ENCODE measurements at regions not wholly inside any gene's neighbourhood (a gene's known extent, or its start where the extent isn't known, plus 50 kb on each side); places are given as distances from the start of the nearest gene placed in this dataset.

- TF ChIP-seq MEF2A (IDR thresholded peaks at IDR 0.05; ENCODE audit: borderline replicate concordance, low read depth), result no peak
- no peak for TF ChIP-seq CTCF (IDR thresholded peaks at IDR 0.05)
- TF ChIP-seq SIN3A (IDR thresholded peaks at IDR 0.05; ENCODE audit: borderline replicate concordance, low read depth, low read length), result no peak
- no peak for TF ChIP-seq REST (IDR thresholded peaks at IDR 0.05; ENCODE audit: low read depth, low read length)
- TF ChIP-seq TAF1 (IDR thresholded peaks at IDR 0.05; ENCODE audit: borderline replicate concordance, low read depth, low read length), result no peak
Observed at GRCh38 chr14:76676539-76676938, 84.7 kb upstream of the VASH1 start.
